ENCODE measurements at regions not wholly inside any gene's neighbourhood (a gene's known extent, or its start where the extent isn't known, plus 50 kb on each side); places are given as distances from the start of the nearest gene placed in this dataset.

DNA sequence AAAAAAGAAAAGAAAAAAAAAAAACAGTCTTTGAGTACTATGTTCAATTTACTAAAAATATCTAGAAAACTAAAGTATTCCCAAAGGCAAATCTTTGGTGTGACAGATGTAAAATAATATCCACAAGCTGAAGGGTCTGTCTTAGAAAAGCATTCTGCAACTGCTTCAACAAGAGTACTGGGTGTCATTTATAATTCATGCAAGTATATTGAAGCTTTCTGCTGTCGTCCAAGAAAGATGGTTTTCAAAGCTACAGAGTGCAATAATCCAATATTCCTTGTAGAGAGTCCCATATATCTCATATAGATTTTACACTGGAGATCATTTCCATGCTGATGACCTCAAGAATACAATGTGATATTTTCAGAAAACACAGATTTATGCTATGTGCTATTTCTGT lies 90.9 kb upstream of the SUCLG2 start:
- Histone ChIP-seq H3K4me3 (ENCODE audit: low read depth in 2 of 2, low read length in 1 of 2) (no peak overlapping the region), H3K9ac (no peak overlapping the region), H3K27me3 (ENCODE audit: insufficient read depth) (no peaks in the 10 kb centered on the region), H3K9me2 (no peaks in the 10 kb centered on the region; the same call in 1 of the 2 replicates), H3K4me1 (ENCODE audit: control insufficient read depth in 1 of 2, insufficient read depth in 2 of 2, low read depth in 1 of 2, low read length in 1 of 2) (no peaks in the 10 kb centered on the region), H3K36me3 (replicated peaks in 1 of 2; ENCODE audit: control insufficient read depth in 1 of 2, insufficient read depth in 2 of 2, low read length in 1 of 2) (no peaks in the 10 kb centered on the region), H3K9me3 (no peaks in the 10 kb centered on the region), H3F3A (replicated peaks; ENCODE audit: insufficient read depth) (no peaks in the 10 kb centered on the region), H3K79me2 (ENCODE audit: insufficient read depth) (no peaks in the 10 kb centered on the region), H3K27ac (ENCODE audit: low read depth in 2 of 2, low read length in 1 of 2) (no peak overlapping the region), H2AFZ (ENCODE audit: low read depth) (no peak overlapping the region), H3K4me2 (no peak overlapping the region), H4K20me1 (ENCODE audit: insufficient read depth) (no peaks in the 10 kb centered on the region)
- POLR2A ChIA-PET: no interaction called here
- 22% methylated on average over 1 of the region's 1 CpG for WGBS (ENCODE audit: low lambda C conversion rate)
- no peak for DNase-seq
- TF ChIP-seq, protein P1, sequence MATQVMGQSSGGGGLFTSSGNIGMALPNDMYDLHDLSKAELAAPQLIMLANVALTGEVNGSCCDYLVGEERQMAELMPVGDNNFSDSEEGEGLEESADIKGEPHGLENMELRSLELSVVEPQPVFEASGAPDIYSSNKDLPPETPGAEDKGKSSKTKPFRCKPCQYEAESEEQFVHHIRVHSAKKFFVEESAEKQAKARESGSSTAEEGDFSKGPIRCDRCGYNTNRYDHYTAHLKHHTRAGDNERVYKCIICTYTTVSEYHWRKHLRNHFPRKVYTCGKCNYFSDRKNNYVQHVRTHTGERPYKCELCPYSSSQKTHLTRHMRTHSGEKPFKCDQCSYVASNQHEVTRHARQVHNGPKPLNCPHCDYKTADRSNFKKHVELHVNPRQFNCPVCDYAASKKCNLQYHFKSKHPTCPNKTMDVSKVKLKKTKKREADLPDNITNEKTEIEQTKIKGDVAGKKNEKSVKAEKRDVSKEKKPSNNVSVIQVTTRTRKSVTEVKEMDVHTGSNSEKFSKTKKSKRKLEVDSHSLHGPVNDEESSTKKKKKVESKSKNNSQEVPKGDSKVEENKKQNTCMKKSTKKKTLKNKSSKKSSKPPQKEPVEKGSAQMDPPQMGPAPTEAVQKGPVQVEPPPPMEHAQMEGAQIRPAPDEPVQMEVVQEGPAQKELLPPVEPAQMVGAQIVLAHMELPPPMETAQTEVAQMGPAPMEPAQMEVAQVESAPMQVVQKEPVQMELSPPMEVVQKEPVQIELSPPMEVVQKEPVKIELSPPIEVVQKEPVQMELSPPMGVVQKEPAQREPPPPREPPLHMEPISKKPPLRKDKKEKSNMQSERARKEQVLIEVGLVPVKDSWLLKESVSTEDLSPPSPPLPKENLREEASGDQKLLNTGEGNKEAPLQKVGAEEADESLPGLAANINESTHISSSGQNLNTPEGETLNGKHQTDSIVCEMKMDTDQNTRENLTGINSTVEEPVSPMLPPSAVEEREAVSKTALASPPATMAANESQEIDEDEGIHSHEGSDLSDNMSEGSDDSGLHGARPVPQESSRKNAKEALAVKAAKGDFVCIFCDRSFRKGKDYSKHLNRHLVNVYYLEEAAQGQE (IDR thresholded peaks at IDR 0.05; ENCODE audit: low read depth, low read length): no peak
- CTCF ChIA-PET: interaction anchor here (1.2 kb wide), 1 partner anchor 12 kb away, joined by 3 read pairs; no protein-coding TSS in a partner anchor

DNA sequence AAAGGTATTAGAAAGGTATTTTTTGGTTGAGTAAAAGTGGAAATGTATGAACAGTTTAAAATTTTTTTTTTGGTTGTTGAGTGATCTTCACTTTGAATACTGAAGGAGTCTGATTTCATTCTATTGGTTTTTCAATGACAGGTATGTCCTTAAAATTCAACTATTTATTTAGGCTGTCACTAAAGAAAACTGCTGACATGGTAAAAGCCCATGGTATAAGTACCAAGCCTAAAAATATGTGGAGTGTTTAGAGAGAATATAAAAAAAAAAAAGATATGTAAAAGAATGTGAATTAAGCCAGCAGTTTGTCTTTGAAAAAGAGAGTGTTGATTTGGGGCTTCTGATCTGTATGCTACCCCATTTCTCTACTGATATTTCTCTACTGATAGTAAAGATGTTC lies 90.3 kb upstream of the SUCLG2 start:
- H3K27me3 ChIP-seq (ENCODE audit: insufficient read depth): no peaks in the 10 kb centered on the region
- H3K79me2 ChIP-seq (ENCODE audit: insufficient read depth): no peaks in the 10 kb centered on the region
- TF ChIP-seq, protein P1 (IDR thresholded peaks at IDR 0.05; ENCODE audit: low read depth, low read length): no peak
- TF ChIP-seq TAF1 (IDR thresholded peaks at IDR 0.05; ENCODE audit: borderline replicate concordance, low read depth, low read length): no peak
- no peak for TF ChIP-seq NRF1 (IDR thresholded peaks at IDR 0.05; ENCODE audit: low read depth, low read length)
- TF ChIP-seq CHD2 (IDR thresholded peaks at IDR 0.05; ENCODE audit: low read length, partially characterized antibody): no peak
- no peak for TF ChIP-seq MEF2A (IDR thresholded peaks at IDR 0.05; ENCODE audit: borderline replicate concordance, low read depth)
- TF ChIP-seq JUND (IDR thresholded peaks at IDR 0.05): no peak
- no peak for TF ChIP-seq RAD21 (IDR thresholded peaks at IDR 0.05; ENCODE audit: low read length)
- TF ChIP-seq, protein P2, sequence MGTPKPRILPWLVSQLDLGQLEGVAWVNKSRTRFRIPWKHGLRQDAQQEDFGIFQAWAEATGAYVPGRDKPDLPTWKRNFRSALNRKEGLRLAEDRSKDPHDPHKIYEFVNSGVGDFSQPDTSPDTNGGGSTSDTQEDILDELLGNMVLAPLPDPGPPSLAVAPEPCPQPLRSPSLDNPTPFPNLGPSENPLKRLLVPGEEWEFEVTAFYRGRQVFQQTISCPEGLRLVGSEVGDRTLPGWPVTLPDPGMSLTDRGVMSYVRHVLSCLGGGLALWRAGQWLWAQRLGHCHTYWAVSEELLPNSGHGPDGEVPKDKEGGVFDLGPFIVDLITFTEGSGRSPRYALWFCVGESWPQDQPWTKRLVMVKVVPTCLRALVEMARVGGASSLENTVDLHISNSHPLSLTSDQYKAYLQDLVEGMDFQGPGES (IDR thresholded peaks at IDR 0.05; ENCODE audit: low read depth, low read length): no peak
- TF ChIP-seq SIN3A (IDR thresholded peaks at IDR 0.05; ENCODE audit: borderline replicate concordance, low read depth, low read length): no peak
- TF ChIP-seq RCOR1 (IDR thresholded peaks at IDR 0.05; ENCODE audit: low read length): no peak
- no peak for TF ChIP-seq RXRA (IDR thresholded peaks at IDR 0.05; ENCODE audit: borderline replicate concordance, low read depth)
- TF ChIP-seq FOXM1 (IDR thresholded peaks at IDR 0.05; ENCODE audit: low read depth): no peak
- TF ChIP-seq GABPA (IDR thresholded peaks at IDR 0.05; ENCODE audit: low read depth): no peak
- no peak for TF ChIP-seq YY1 (IDR thresholded peaks at IDR 0.05; ENCODE audit: low read depth)
- ChIA-PET CTCF (no interaction called here), POLR2A (no interaction called here)
- no peak overlapping the region for H2AFZ ChIP-seq (ENCODE audit: low read depth)
- no peak overlapping the region for H3K9ac ChIP-seq
- no peak overlapping the region for H3K4me3 ChIP-seq (ENCODE audit: low read depth in 2 of 2, low read length in 1 of 2)
- H3K9me3 ChIP-seq: no peaks in the 10 kb centered on the region
- no peak overlapping the region for H3K27ac ChIP-seq (ENCODE audit: low read depth in 2 of 2, low read length in 1 of 2)
- no peaks in the 10 kb centered on the region for H3K36me3 ChIP-seq (replicated peaks in 1 of 2; ENCODE audit: control insufficient read depth in 1 of 2, insufficient read depth in 2 of 2, low read length in 1 of 2)
- H4K20me1 ChIP-seq (ENCODE audit: insufficient read depth): no peaks in the 10 kb centered on the region
- H3F3A ChIP-seq (replicated peaks; ENCODE audit: insufficient read depth): no peaks in the 10 kb centered on the region
- no peak for DNase-seq
- no peaks in the 10 kb centered on the region for H3K4me1 ChIP-seq (ENCODE audit: control insufficient read depth in 1 of 2, insufficient read depth in 2 of 2, low read depth in 1 of 2, low read length in 1 of 2)
- H3K9me2 ChIP-seq: no peaks in the 10 kb centered on the region; the same call in 1 of the 2 replicates
- H3K4me2 ChIP-seq: no peak overlapping the region
